ENCODE measurements at regions not wholly inside any gene's neighbourhood (a gene's known extent, or its start where the extent isn't known, plus 50 kb on each side); places are given as distances from the start of the nearest gene placed in this dataset.

DNA sequence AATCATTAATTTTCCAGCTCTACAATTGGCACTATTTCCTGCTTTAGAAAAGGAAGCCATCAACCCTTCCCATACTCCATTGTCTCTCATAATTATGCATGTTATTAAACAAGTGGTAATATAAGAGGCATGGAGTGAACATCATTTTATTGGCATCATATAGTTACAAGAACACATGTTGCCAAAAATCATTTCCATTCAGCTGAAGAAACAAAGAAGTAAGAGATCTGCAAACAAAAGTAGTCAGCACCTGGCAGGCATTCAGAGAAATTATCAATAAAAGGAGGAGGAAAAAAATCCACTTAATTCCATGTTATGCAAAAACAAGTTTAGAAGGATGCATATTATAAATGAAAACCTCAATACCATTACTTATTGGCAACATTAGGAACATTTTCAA, 1208.2 kb upstream of the C9orf72 start:
- DNase-seq, result peak; percentile 70

- DNase-seq, result no peak
Observed at GRCh38 chr9:28782630-28783029, 1209.3 kb upstream of the C9orf72 start.

GRCh38 chr9:28792716-28793115, 1219.4 kb upstream of the C9orf72 start:
- DNase-seq, result no peak

DNA sequence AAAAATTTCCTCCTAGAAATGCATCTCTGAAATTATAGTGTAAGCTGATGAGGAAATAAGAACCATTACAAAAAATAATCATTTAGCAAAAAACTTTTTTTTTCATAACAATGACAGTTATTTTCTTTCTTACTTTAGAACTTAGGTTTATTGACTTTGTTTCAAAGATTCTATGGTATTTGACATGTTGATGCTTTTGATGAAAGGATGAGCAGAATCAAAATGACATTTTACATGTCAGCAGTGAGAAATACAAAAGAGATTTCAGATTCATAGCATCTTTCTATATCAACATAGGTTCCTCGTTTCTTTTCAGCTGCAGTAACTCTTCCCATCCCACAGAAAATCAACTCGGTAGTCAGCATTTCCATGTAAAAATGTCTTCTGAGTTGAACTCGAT, 1226.6 kb upstream of the C9orf72 start:
- no peak for DNase-seq

DNA sequence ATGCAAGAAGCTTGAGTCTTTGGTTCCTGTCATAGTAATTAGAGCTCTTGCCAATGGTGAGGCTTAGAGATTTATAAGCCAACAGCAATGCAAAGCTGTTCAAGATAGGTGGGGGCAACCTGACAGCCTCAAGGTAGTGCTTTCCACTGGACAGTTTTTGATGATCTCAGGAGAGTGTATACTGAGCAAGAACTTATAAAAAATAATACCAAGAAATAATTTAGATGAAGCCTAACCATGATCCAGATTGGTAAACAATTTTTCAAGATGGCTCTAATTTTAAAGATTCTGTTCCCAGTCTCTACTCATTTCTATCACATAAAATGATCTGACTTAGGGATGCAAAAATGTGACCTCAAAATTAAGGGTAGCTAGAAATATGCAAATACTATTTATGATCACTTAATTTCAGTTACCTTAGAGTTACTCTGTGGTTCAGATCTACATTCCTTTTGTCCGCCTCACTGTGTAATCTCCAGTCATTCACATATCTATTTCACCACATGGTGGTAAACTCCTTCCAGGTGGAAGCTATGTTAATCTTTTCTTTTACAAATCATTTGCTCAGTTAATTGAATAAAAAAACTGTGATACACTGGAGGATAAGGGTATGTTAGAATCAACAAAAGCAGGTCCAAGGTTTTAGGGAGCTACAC, 1228.0 kb upstream of the C9orf72 start:
- DNase-seq, result no peak

DNA sequence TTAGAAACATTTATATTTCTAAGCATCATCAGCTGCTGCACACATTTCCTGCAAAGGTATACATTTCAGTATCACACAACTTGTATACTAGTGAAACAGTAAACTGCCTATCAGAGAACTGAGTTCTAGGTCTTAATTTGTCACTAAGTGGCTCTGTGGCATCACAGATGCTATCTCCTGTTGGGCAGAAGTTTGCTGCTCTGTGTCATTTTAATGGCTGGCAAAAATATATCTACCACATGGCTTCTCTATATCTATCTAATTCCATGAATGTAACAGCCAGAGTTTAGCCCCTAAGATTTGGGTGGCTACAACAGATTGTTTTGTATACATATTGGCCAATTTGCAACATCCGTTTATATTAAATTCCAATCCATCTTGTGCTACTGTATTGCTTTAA, 1231.9 kb upstream of the C9orf72 start:
- no peak for DNase-seq

GRCh38 chr9:28808042-28808441, 1234.8 kb upstream of the C9orf72 start:
- DNase-seq, result no peak

DNA sequence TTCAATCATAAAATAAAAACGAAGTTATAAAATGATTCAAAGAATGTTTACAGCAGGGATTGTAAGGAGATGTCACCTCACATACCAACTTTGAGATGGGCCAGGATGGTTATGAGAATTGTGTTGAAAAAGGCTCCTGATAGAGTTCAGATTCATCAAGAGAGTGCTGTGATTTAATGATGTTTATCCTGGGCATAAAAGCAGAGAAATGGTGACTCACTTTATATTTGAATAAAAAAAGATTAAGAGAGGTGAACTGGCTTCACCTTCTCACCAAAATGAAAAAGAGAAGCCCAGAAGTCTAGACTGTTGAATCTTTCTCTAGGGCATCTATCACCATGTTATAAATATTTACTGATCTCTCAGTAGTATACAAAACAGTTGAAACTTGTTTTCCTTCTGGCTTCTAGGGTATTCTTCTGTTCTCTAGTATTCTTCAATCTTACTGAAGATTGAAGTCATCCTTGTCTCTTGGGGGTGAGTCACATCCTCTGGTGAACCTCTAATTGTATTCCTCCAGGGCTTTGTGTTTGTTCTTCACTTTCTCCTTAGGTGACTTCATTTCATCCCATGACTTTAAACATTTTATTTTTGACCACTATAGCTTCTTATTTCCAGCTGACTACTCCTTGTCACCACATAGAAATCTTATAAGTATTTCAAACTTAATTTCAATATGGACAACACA, 1237.3 kb upstream of the C9orf72 start:
- no peak for DNase-seq

DNA sequence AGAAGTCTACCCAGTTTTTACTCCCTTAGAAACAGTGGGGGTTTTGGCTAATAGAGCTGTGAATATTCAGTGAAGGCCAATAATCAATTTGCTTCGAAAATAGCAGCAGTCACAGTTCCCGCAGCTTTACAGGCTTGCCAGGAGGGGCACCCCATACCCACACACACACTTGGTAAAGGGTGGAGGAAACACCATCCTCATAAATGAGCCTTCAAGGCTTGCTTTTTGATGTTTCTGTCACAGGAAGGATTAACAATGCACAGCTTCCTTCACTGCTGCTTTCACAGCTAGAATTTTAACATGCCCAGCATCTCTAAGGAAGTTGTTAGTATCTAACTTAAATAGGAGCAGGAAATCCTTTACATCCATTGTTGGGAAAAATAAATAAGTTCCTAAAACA, 1247.5 kb upstream of the C9orf72 start:
- no peak for DNase-seq

- no peak for DNase-seq
Observed at GRCh38 chr9:28821240-28821639, 1248.0 kb upstream of the C9orf72 start.

- no peak for DNase-seq
Observed at GRCh38 chr9:28824432-28824963, 1251.2 kb upstream of the C9orf72 start.

GRCh38 chr9:28832168-28832770, 1259.0 kb upstream of the C9orf72 start:
- no peak for DNase-seq

DNA sequence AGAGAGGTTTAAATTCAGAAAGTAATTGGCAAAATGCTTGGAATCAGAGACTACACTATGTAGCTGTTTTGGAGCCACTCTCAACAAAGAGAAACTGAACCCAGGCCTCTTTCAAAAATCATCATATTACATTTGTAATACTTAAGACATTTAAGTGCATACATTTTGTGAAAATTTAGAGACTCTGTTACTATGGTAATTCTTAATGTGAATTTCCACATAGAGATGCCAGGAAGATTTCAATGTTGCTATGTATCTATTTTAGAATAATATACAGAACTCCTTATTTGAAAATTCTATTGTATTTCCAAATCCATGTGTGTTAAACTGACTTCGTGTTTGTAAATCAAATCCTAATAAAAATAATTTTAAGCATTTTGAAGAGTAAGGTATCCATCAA, 1260.9 kb upstream of the C9orf72 start:
- no peak for DNase-seq

- no peak for DNase-seq
Observed at GRCh38 chr9:28839778-28840430, 1266.6 kb upstream of the C9orf72 start.

- DNase-seq, result no peak
Observed at GRCh38 chr9:28841775-28842174, 1268.5 kb upstream of the C9orf72 start.

DNA sequence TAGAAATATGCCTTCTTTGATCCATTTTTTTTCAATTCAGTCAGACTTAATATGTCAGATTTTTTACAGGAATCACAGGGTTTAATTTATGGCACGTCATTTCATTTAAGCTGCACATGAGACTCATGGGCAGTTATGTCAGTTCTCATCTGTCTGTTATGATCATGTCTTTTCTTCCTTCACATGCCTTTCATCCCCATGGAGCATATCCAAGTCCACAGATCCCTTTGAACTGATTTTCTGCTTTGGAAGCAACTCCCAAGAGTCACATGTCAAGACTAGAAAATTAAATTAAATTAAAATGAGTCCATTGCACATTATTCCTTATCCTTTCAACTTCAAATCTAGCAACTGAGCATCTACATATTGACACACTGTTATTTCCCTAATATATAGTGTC, 1274.0 kb upstream of the C9orf72 start:
- DNase-seq, result no peak

- DNase-seq, result no peak
Observed at GRCh38 chr9:28848671-28849070, 1275.4 kb upstream of the C9orf72 start.

DNA sequence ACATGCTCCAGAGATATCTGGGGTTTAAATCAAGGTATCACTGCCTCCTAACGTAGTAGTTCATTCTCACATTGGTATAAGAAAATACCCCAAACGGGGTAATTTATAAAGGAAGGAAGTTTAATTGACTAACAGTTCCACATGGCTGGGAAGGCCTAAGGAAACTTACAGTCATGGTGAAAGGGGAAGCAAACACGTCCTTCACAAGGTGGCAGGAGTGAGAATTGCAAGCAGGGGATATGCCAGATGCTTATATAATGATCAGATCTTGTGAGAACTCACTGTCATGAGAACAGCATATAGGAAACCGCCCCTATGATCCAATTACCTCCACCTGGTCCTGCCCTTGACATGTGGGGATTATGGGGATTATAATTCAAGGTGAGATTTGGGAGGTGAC, 1280.2 kb upstream of the C9orf72 start:
- no peak for DNase-seq

DNA sequence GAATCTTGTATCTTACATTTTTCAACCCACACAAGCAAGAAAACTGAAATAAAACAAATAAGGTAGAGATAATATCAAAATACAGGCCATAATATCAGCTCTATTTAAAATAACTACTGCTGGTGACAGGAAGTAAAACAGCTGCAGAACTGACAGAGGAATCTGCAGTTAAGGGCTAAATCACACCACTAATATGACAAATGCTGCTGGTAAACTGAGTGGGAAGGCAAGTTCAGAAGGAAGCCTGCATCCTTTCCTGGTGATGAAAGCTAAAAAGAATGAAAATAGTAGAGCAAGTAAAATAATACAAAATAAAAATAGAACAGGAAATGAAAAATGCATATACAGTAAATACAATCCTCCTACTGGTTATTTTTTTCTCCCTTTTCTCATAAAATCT, 1293.7 kb upstream of the C9orf72 start:
- DNase-seq, result no peak

DNA sequence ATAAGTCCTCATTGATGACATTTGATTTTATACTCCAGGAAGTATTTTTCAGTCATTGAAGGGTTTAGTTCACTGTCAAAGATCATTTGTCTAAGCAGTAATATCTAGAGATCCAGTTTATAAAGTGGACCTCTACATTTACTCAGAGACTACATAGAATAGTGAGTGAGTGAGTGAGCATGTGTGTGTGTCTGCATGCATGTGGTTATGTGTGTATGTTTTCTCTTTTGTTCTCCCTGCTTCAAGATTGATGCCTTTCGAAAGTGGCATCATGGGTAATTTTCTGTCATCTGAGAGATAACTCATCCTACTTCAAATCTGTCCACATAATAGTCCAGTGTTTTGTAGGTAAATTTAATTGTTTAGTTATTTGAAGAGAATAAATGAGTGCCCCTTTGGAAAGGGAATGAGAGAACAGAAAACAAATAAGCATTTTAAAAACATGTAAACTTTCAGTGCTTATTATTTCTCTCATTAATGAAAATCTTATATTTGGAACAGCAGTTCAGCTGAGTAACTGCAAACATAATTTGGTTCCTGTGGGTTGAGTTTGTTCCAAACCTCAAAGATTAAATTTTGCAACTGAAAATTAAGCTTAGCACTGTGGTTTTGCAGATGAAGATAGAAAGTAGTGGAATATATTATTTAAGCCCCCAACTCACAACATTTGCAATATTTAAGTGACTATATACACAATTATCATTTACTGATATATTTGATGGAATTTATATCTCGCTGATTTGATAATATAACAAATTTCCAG, 1295.1 kb upstream of the C9orf72 start:
- no peak for DNase-seq

DNA sequence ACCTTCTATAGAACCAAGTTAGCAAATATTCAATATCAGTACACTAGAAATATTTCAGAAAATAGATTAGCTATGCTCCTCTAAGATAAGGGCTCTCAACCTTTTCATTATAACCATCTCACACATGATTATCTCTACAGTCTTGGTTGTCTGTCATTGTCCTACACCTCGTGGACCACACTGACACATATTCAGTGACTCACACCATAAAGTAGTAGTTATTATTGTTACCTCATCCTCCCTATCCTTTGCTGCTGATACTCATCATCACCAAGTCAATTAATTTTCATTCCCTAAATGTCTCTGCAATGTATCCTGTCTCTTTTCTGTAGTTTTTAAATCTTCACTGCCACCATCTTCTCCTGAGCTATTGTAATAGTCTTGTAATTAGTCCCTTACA, 1309.2 kb upstream of the C9orf72 start:
- no peak for DNase-seq

DNA sequence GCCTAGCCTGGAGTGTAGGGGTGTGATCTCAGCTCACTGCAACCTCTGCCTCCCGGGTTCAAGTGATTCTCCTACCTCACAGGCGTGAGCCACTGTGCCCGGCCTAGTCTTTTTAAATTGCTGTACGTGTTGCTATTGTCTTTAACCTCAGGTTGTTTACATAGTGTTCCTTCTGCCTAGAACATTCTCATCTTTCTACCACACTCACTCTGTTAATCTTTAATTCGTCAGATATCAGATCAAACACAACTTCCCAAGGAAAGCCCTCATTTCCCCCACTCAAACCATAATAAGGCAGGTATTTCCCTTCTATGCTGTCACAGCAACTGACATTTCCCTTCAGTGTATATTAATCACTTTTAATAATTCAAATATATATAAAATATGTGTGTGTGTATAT, 1310.0 kb upstream of the C9orf72 start:
- no peak for DNase-seq
